ENCODE measurements at regions not wholly inside any gene's neighbourhood (a gene's known extent, or its start where the extent isn't known, plus 50 kb on each side); places are given as distances from the start of the nearest gene placed in this dataset.

- no peak for ATAC-seq (ENCODE audit: poor library complexity)
- H3K4me3 Mint-ChIP-seq: no peak overlapping the region
- ChIA-PET POLR2A (interaction anchor here (1.0 kb wide), 1 partner anchor 15 kb away, joined by 3 read pairs; no protein-coding TSS in a partner anchor), CTCF (no interaction called here)
- Histone ChIP-seq H3K27me3 (ENCODE audit: control insufficient read depth in 1 of 2, insufficient read depth in 2 of 2, low read length in 2 of 2) (peaks cover 0 to 2% of the 10 kb centered on the region in 2 experiments), H3K9me3 (ENCODE audit: control insufficient read depth in 1 of 2, insufficient read depth in 1 of 2, low read length in 2 of 2) (no peaks in the 10 kb centered on the region), H3K4me3 (ENCODE audit: low read length) (no peak overlapping the region), H3K4me1 (ENCODE audit: insufficient read depth, low read length) (no peaks in the 10 kb centered on the region), H3K36me3 (ENCODE audit: insufficient read depth, low read length) (no peaks in the 10 kb centered on the region), H3K27ac (ENCODE audit: low read depth in 1 of 2, low read length in 2 of 2) (no peak overlapping the region)
- peaks cover 3% of the 10 kb centered on the region for H3K9me3 Mint-ChIP-seq
- H3K27ac Mint-ChIP-seq: no peak overlapping the region
- DNase-seq: no peak
- intact Hi-C loops (cut with DNase I, micrococcal nuclease): no loop called here
- TF ChIP-seq CTCF (IDR thresholded peaks at IDR 0.05): no peak
- no peaks in the 10 kb centered on the region for H3K36me3 Mint-ChIP-seq (ENCODE audit: low read depth)
- no peaks in the 10 kb centered on the region for H3K4me1 Mint-ChIP-seq (ENCODE audit: low read depth)
- H3K27me3 Mint-ChIP-seq: peaks cover 4% of the 10 kb centered on the region
Observed at GRCh38 chr18:8957731-8958130, 144.8 kb upstream of the NDUFV2 start.

- Mint-ChIP-seq H3K4me1 (ENCODE audit: low read depth) (no peaks in the 10 kb centered on the region), H3K4me3 (no peak overlapping the region), H3K27me3 (peaks cover 4% of the 10 kb centered on the region), H3K27ac (no peak overlapping the region), H3K9me3 (peaks cover under 1% of the 10 kb centered on the region), H3K36me3 (ENCODE audit: low read depth) (no peaks in the 10 kb centered on the region)
- ChIA-PET POLR2A (no interaction called here), CTCF (no interaction called here)
- Histone ChIP-seq H3K4me3 (ENCODE audit: low read length) (no peak overlapping the region), H3K36me3 (ENCODE audit: insufficient read depth, low read length) (no peaks in the 10 kb centered on the region), H3K4me1 (ENCODE audit: insufficient read depth, low read length) (no peaks in the 10 kb centered on the region), H3K27ac (ENCODE audit: low read depth in 1 of 2, low read length in 2 of 2) (no peak overlapping the region), H3K9me3 (ENCODE audit: control insufficient read depth in 1 of 2, insufficient read depth in 1 of 2, low read length in 2 of 2) (no peaks in the 10 kb centered on the region), H3K27me3 (ENCODE audit: control insufficient read depth in 1 of 2, insufficient read depth in 2 of 2, low read length in 2 of 2) (peaks cover 0 to 2% of the 10 kb centered on the region in 2 experiments)
- intact Hi-C loops (cut with DNase I, micrococcal nuclease): no loop called here
- DNase-seq: no peak
- no peak for TF ChIP-seq CTCF (IDR thresholded peaks at IDR 0.05)
- no peak for ATAC-seq (ENCODE audit: poor library complexity)
Observed at GRCh38 chr18:8958660-8959059, 143.8 kb upstream of the NDUFV2 start.

- ATAC-seq (ENCODE audit: poor library complexity) (no peak), DNase-seq (no peak)
- Histone ChIP-seq H3K9me3 (ENCODE audit: control insufficient read depth in 1 of 2, insufficient read depth in 1 of 2, low read length in 2 of 2) (no peaks in the 10 kb centered on the region), H3K27ac (ENCODE audit: low read depth in 1 of 2, low read length in 2 of 2) (no peak overlapping the region), H3K36me3 (ENCODE audit: insufficient read depth, low read length) (no peaks in the 10 kb centered on the region), H3K4me1 (ENCODE audit: insufficient read depth, low read length) (no peaks in the 10 kb centered on the region), H3K4me3 (ENCODE audit: low read length) (no peak overlapping the region), H3K27me3 (ENCODE audit: control insufficient read depth in 1 of 2, insufficient read depth in 2 of 2, low read length in 2 of 2) (peaks cover 0 to 2% of the 10 kb centered on the region in 2 experiments)
- no peak for TF ChIP-seq CTCF (IDR thresholded peaks at IDR 0.05)
- no peaks in the 10 kb centered on the region for H3K4me1 Mint-ChIP-seq (ENCODE audit: low read depth)
- H3K4me3 Mint-ChIP-seq: no peak overlapping the region
- no peaks in the 10 kb centered on the region for H3K36me3 Mint-ChIP-seq (ENCODE audit: low read depth)
- no peaks in the 10 kb centered on the region for H3K9me3 Mint-ChIP-seq
- CTCF ChIA-PET: no interaction called here
- POLR2A ChIA-PET: no interaction called here
- H3K27me3 Mint-ChIP-seq: peaks cover 4% of the 10 kb centered on the region
- intact Hi-C loops (cut with DNase I, micrococcal nuclease): no loop called here
- no peak overlapping the region for H3K27ac Mint-ChIP-seq
Observed at GRCh38 chr18:8959551-8960135, 142.9 kb upstream of the NDUFV2 start.
